Liver (tissue), 3 donors: ENCODE measurements at regions not wholly inside any gene's neighbourhood (a gene's known extent, or its start where the extent isn't known, plus 50 kb on each side); places are given as distances from the start of the nearest gene placed in this dataset.

Source experiments
- EGR1 ChIP-seq, 2 donors: IDR thresholded peaks; 2 replicates each; pipeline ENCODE4 v1.6.1; 2016 to 2018; ENCODE audit warnings: antibody characterized with exemption in 2 of 2, low read depth in 2 of 2
- HNF4G ChIP-seq: IDR thresholded peaks from 2 replicates; pipeline ENCODE4 v1.6.1; 2016; ENCODE audit warnings: antibody characterized with exemption
- JUND ChIP-seq, 2 donors: IDR thresholded peaks; 2 replicates each; pipeline ENCODE4 v1.6.1; 2016; ENCODE audit warnings: antibody characterized with exemption in 2 of 2
- RAD21 ChIP-seq, 2 donors: IDR thresholded peaks; 2 replicates each; pipeline ENCODE4 v1.6.1; 2016; ENCODE audit warnings: antibody characterized with exemption in 2 of 2, mild to moderate bottlenecking in 2 of 2
- RXRA ChIP-seq, 2 donors: IDR thresholded peaks; 2 replicates each; pipeline ENCODE4 v1.6.1; 2017 to 2018; ENCODE audit warnings: antibody characterized with exemption in 2 of 2, mild to moderate bottlenecking in 1 of 2
- ZBTB33 ChIP-seq: IDR thresholded peaks from 2 replicates; pipeline ENCODE4 v1.6.1; 2016; ENCODE audit warnings: antibody characterized with exemption
- TF ChIP-seq, protein P1 (sequence below): fragments of 150-350 bp; IDR thresholded peaks from 2 replicates; pipeline ENCODE4 v1.5.1; 2017; ENCODE audit warnings: improper control_type of control experiment, low read depth, low read length; ENCODE audit not compliant: missing input control
- TF ChIP-seq, protein P2 (sequence below): IDR thresholded peaks from 2 replicates; pipeline ENCODE4 v1.6.1; 2016; ENCODE audit warnings: antibody characterized with exemption, mild to moderate bottlenecking
- TF ChIP-seq, protein P3 (sequence below): IDR thresholded peaks from 2 replicates; pipeline ENCODE4 v1.6.1; 2016; ENCODE audit warnings: antibody characterized with exemption
- TF ChIP-seq, protein P4 (sequence below): IDR thresholded peaks from 2 replicates; pipeline ENCODE4 v1.6.1; 2016; ENCODE audit warnings: antibody characterized with exemption
- donor health status: healthy.
- donor health status: healthy.

- TF ChIP-seq, protein P1, sequence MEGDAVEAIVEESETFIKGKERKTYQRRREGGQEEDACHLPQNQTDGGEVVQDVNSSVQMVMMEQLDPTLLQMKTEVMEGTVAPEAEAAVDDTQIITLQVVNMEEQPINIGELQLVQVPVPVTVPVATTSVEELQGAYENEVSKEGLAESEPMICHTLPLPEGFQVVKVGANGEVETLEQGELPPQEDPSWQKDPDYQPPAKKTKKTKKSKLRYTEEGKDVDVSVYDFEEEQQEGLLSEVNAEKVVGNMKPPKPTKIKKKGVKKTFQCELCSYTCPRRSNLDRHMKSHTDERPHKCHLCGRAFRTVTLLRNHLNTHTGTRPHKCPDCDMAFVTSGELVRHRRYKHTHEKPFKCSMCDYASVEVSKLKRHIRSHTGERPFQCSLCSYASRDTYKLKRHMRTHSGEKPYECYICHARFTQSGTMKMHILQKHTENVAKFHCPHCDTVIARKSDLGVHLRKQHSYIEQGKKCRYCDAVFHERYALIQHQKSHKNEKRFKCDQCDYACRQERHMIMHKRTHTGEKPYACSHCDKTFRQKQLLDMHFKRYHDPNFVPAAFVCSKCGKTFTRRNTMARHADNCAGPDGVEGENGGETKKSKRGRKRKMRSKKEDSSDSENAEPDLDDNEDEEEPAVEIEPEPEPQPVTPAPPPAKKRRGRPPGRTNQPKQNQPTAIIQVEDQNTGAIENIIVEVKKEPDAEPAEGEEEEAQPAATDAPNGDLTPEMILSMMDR = no peak
- TF ChIP-seq, protein P2, sequence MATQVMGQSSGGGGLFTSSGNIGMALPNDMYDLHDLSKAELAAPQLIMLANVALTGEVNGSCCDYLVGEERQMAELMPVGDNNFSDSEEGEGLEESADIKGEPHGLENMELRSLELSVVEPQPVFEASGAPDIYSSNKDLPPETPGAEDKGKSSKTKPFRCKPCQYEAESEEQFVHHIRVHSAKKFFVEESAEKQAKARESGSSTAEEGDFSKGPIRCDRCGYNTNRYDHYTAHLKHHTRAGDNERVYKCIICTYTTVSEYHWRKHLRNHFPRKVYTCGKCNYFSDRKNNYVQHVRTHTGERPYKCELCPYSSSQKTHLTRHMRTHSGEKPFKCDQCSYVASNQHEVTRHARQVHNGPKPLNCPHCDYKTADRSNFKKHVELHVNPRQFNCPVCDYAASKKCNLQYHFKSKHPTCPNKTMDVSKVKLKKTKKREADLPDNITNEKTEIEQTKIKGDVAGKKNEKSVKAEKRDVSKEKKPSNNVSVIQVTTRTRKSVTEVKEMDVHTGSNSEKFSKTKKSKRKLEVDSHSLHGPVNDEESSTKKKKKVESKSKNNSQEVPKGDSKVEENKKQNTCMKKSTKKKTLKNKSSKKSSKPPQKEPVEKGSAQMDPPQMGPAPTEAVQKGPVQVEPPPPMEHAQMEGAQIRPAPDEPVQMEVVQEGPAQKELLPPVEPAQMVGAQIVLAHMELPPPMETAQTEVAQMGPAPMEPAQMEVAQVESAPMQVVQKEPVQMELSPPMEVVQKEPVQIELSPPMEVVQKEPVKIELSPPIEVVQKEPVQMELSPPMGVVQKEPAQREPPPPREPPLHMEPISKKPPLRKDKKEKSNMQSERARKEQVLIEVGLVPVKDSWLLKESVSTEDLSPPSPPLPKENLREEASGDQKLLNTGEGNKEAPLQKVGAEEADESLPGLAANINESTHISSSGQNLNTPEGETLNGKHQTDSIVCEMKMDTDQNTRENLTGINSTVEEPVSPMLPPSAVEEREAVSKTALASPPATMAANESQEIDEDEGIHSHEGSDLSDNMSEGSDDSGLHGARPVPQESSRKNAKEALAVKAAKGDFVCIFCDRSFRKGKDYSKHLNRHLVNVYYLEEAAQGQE = no peak
- TF ChIP-seq, protein P3, sequence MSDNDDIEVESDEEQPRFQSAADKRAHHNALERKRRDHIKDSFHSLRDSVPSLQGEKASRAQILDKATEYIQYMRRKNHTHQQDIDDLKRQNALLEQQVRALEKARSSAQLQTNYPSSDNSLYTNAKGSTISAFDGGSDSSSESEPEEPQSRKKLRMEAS = no peak
- TF ChIP-seq HNF4G (no peak), RAD21 (IDR thresholded peaks at IDR 0.05) (no peak), RXRA (IDR thresholded peaks at IDR 0.05) (no peak), EGR1 (IDR thresholded peaks at IDR 0.05; ENCODE audit: low read depth in 2 of 2) (no peak), ZBTB33 (no peak), JUND (IDR thresholded peaks at IDR 0.05) (no peak)
- TF ChIP-seq, protein P4, sequence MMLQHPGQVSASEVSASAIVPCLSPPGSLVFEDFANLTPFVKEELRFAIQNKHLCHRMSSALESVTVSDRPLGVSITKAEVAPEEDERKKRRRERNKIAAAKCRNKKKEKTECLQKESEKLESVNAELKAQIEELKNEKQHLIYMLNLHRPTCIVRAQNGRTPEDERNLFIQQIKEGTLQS = no peak
Observed at GRCh38 chr4:18815779-18816173, 794.2 kb upstream of the LCORL start.
